ENCODE measurements at regions not wholly inside any gene's neighbourhood (a gene's known extent, or its start where the extent isn't known, plus 50 kb on each side); places are given as distances from the start of the nearest gene placed in this dataset.

GRCh38 chr5:118139361-118139760 lies 849.0 kb downstream of the DTWD2 start:
- Mint-ChIP-seq H3K9me3 (ENCODE audit: unreplicated experiment) (no peaks in the 10 kb centered on the region), H3K27ac (ENCODE audit: low read depth, unreplicated experiment) (no peak overlapping the region), H3K27me3 (ENCODE audit: insufficient read depth, unreplicated experiment) (no peaks in the 10 kb centered on the region), H3K36me3 (ENCODE audit: insufficient read depth, unreplicated experiment) (no peaks in the 10 kb centered on the region), H3K4me1 (ENCODE audit: insufficient read depth, unreplicated experiment) (no peaks in the 10 kb centered on the region), H3K4me3 (ENCODE audit: unreplicated experiment) (no peak overlapping the region)
- ChIA-PET CTCF (no interaction called here), POLR2A (no interaction called here)
- BruUV-seq (replicated peaks): no TSS peak
- no peak for DNase-seq (ENCODE audit: unreplicated experiment)
- intact Hi-C loops (cut with micrococcal nuclease): no loop called here
- no peak for TF ChIP-seq CTCF (IDR thresholded peaks at IDR 0.05; ENCODE audit: unreplicated experiment)

GRCh38 chr5:118126159-118126558 lies 862.2 kb downstream of the DTWD2 start:
- intact Hi-C loops (cut with micrococcal nuclease): no loop called here
- no peak for TF ChIP-seq CTCF (IDR thresholded peaks at IDR 0.05; ENCODE audit: unreplicated experiment)
- no peaks in the 10 kb centered on the region for H3K27me3 Mint-ChIP-seq (ENCODE audit: insufficient read depth, unreplicated experiment)
- H3K9me3 Mint-ChIP-seq (ENCODE audit: unreplicated experiment): no peaks in the 10 kb centered on the region
- CTCF ChIA-PET: interaction anchor here (0.6 kb wide), 1 partner anchor 237 kb away, joined by 3 read pairs; no protein-coding TSS in a partner anchor
- no peaks in the 10 kb centered on the region for H3K4me1 Mint-ChIP-seq (ENCODE audit: insufficient read depth, unreplicated experiment)
- H3K36me3 Mint-ChIP-seq (ENCODE audit: insufficient read depth, unreplicated experiment): peaks cover 7% of the 10 kb centered on the region
- POLR2A ChIA-PET: no interaction called here
- no TSS peak for BruUV-seq (replicated peaks)
- H3K4me3 Mint-ChIP-seq (ENCODE audit: unreplicated experiment): no peak overlapping the region
- no peak overlapping the region for H3K27ac Mint-ChIP-seq (ENCODE audit: low read depth, unreplicated experiment)
- DNase-seq (ENCODE audit: unreplicated experiment): peak; percentile 36

- Mint-ChIP-seq H3K4me3 (ENCODE audit: unreplicated experiment) (no peak overlapping the region), H3K4me1 (ENCODE audit: insufficient read depth, unreplicated experiment) (no peaks in the 10 kb centered on the region), H3K36me3 (ENCODE audit: insufficient read depth, unreplicated experiment) (peaks cover 7% of the 10 kb centered on the region), H3K9me3 (ENCODE audit: unreplicated experiment) (no peaks in the 10 kb centered on the region), H3K27me3 (ENCODE audit: insufficient read depth, unreplicated experiment) (no peaks in the 10 kb centered on the region), H3K27ac (ENCODE audit: low read depth, unreplicated experiment) (no peak overlapping the region)
- no TSS peak for BruUV-seq (replicated peaks)
- POLR2A ChIA-PET: no interaction called here
- CTCF ChIA-PET: interaction anchor here (0.6 kb wide), 1 partner anchor 236 kb away, joined by 3 read pairs; no protein-coding TSS in a partner anchor
- intact Hi-C loops (cut with micrococcal nuclease): no loop called here
- no peak for TF ChIP-seq CTCF (IDR thresholded peaks at IDR 0.05; ENCODE audit: unreplicated experiment)
- DNase-seq (ENCODE audit: unreplicated experiment): no peak
Measured at GRCh38 chr5:118125687-118126086, 862.7 kb downstream of the DTWD2 start.

- Mint-ChIP-seq H3K4me3 (ENCODE audit: unreplicated experiment) (no peak overlapping the region), H3K27ac (ENCODE audit: low read depth, unreplicated experiment) (no peak overlapping the region), H3K4me1 (ENCODE audit: insufficient read depth, unreplicated experiment) (no peaks in the 10 kb centered on the region), H3K9me3 (ENCODE audit: unreplicated experiment) (no peaks in the 10 kb centered on the region), H3K27me3 (ENCODE audit: insufficient read depth, unreplicated experiment) (no peaks in the 10 kb centered on the region), H3K36me3 (ENCODE audit: insufficient read depth, unreplicated experiment) (peaks cover 1% of the 10 kb centered on the region)
- CTCF ChIA-PET: interaction anchor here (0.7 kb wide), 2 partner anchors 72 to 145 kb away, joined by 3 read pairs; no protein-coding TSS in a partner anchor
- no TSS peak for BruUV-seq (replicated peaks)
- TF ChIP-seq CTCF (IDR thresholded peaks at IDR 0.05; ENCODE audit: unreplicated experiment): no peak
- DNase-seq (ENCODE audit: unreplicated experiment): no peak
- intact Hi-C loops (cut with micrococcal nuclease): no loop called here
- POLR2A ChIA-PET: no interaction called here
Measured at GRCh38 chr5:118121258-118121657, 867.1 kb downstream of the DTWD2 start.
